HepG2 (cell line): ENCODE measurements at regions not wholly inside any gene's neighbourhood (a gene's known extent, or its start where the extent isn't known, plus 50 kb on each side); places are given as distances from the start of the nearest gene placed in this dataset.

Experiments
- ELF4 ChIP-seq: sonication (generic); formaldehyde crosslinking; IDR thresholded peaks from 2 replicates; pipeline ENCODE4 v1.5.0; 2020; ENCODE audit warnings: missing genetic modification reagents, mild to moderate bottlenecking, moderate library complexity, borderline replicate concordance
- GABPA ChIP-seq, 2 experiments: IDR thresholded peaks; 2 replicates each; pipeline ENCODE4 v1.6.1; 2011 to 2016; ENCODE audit warnings: low read depth in 2 of 2, low read length in 1 of 2, missing biosample characterization in 1 of 2, missing genetic modification characterization in 1 of 2
- HNRNPUL1 ChIP-seq: fragments of 200-400 bp; formaldehyde crosslinking; IDR thresholded peaks from 2 replicates; pipeline ENCODE4 v1.6.1; 2017; ENCODE audit warnings: low read depth, mild to moderate bottlenecking, low read length, moderate library complexity
- NR2C2 ChIP-seq: sonication (generic); formaldehyde crosslinking; IDR thresholded peaks from 2 replicates; pipeline ENCODE4 v1.4.0; 2020; ENCODE audit warnings: missing genetic modification reagents, mild to moderate bottlenecking, moderate library complexity, borderline replicate concordance
- POLR2A ChIP-seq, 2 experiments: IDR thresholded peaks; 2 replicates each; pipeline ENCODE4 v1.6.1; 2011; ENCODE audit warnings: low read depth in 2 of 2, low read length in 2 of 2, mild to moderate bottlenecking in 1 of 2, moderate library complexity in 1 of 2; ENCODE audit not compliant: insufficient read depth in 1 of 2
- SP1 ChIP-seq, 2 experiments: fragments of 450-650 bp in 1 of 2; sonication (generic) in 1 of 2; formaldehyde crosslinking in 1 of 2; IDR thresholded peaks; 2 replicates each; pipeline versions ENCODE4 v1.4.0 to v1.6.1; 2016 to 2020; ENCODE audit warnings: missing genetic modification reagents in 1 of 2
- SP5 ChIP-seq: IDR thresholded peaks from 2 replicates; pipeline ENCODE4 v1.6.1; 2016; ENCODE audit warnings: low read depth, borderline replicate concordance
- ZBTB38 ChIP-seq: sonication (generic); formaldehyde crosslinking; IDR thresholded peaks from 2 replicates; pipeline ENCODE4 v1.5.1; 2020; ENCODE audit warnings: mild to moderate bottlenecking, missing genetic modification reagents
- ZNF274 ChIP-seq: sonication (generic); formaldehyde crosslinking; IDR thresholded peaks from 2 replicates; pipeline ENCODE4 v1.5.1; 2020; ENCODE audit warnings: mild to moderate bottlenecking, missing genetic modification reagents
- ZNF501 ChIP-seq: sonication (generic); formaldehyde crosslinking; IDR thresholded peaks from 2 replicates; pipeline ENCODE4 v1.5.1; 2020; ENCODE audit warnings: mild to moderate bottlenecking, moderate library complexity, missing genetic modification reagents
- ZNF564 ChIP-seq: sonication (generic); formaldehyde crosslinking; IDR thresholded peaks from 2 replicates; pipeline ENCODE4 v1.8.1; 2023; ENCODE audit warnings: mild to moderate bottlenecking, missing genetic modification reagents
- TF ChIP-seq, protein P1 (sequence below): IDR thresholded peaks from 2 replicates; pipeline ENCODE4 v1.4.0; 2020; ENCODE audit warnings: mild to moderate bottlenecking, missing genetic modification reagents

DNA sequence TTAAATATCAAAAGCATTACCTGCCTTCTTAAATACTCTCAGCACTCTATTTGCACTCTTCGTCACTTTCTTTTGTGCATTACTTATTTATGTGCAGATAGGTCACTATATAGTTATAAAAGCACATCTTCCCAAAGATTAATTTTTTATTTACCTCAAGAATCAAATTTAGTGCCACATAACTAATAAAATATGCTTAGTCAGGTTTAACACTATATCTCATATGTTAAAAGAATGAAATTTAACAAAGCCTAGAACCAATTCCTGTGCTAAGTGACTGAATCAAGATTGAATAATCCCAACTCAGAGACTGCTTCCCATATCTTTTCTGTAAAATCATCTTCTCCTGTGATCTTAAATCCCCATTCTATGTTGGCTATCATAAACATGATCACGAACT is 957.5 kb upstream of the NXPH2 start:
- TF ChIP-seq POLR2A (IDR thresholded peaks at IDR 0.05; ENCODE audit: insufficient read depth in 1 of 2, low read depth in 2 of 2, low read length in 2 of 2) (no peak), ZBTB38 (CRISPR knock-in tag) (no peak), ZNF564 (no peak), SP1 (IDR thresholded peaks at IDR 0.05) (no peak), SP1 (CRISPR knock-in tag; IDR thresholded peaks at IDR 0.05) (no peak), ELF4 (CRISPR knock-in tag) (no peak), ZNF274 (CRISPR knock-in tag) (no peak), GABPA (IDR thresholded peaks at IDR 0.05; ENCODE audit: low read depth, low read length) (no peak), GABPA (CRISPR knock-in tag; IDR thresholded peaks at IDR 0.05; ENCODE audit: low read depth) (no peak), NR2C2 (CRISPR knock-in tag) (no peak), SP5 (CRISPR knock-in tag) (no peak), ZNF501 (CRISPR knock-in tag) (no peak), HNRNPUL1 (no peak)
- TF ChIP-seq, protein P1, sequence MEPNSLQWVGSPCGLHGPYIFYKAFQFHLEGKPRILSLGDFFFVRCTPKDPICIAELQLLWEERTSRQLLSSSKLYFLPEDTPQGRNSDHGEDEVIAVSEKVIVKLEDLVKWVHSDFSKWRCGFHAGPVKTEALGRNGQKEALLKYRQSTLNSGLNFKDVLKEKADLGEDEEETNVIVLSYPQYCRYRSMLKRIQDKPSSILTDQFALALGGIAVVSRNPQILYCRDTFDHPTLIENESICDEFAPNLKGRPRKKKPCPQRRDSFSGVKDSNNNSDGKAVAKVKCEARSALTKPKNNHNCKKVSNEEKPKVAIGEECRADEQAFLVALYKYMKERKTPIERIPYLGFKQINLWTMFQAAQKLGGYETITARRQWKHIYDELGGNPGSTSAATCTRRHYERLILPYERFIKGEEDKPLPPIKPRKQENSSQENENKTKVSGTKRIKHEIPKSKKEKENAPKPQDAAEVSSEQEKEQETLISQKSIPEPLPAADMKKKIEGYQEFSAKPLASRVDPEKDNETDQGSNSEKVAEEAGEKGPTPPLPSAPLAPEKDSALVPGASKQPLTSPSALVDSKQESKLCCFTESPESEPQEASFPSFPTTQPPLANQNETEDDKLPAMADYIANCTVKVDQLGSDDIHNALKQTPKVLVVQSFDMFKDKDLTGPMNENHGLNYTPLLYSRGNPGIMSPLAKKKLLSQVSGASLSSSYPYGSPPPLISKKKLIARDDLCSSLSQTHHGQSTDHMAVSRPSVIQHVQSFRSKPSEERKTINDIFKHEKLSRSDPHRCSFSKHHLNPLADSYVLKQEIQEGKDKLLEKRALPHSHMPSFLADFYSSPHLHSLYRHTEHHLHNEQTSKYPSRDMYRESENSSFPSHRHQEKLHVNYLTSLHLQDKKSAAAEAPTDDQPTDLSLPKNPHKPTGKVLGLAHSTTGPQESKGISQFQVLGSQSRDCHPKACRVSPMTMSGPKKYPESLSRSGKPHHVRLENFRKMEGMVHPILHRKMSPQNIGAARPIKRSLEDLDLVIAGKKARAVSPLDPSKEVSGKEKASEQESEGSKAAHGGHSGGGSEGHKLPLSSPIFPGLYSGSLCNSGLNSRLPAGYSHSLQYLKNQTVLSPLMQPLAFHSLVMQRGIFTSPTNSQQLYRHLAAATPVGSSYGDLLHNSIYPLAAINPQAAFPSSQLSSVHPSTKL (CRISPR knock-in tag): no peak
